H1 (cell line): ENCODE measurements at regions not wholly inside any gene's neighbourhood (a gene's known extent, or its start where the extent isn't known, plus 50 kb on each side); places are given as distances from the start of the nearest gene placed in this dataset.

ENCODE experiments used
- CTCF ChIA-PET: fragments of 300-600 bp; sonication (Branson Sonifier 250); formaldehyde crosslinking; loops from one replicate; lab custom pipeline; 2021; ENCODE audit not compliant: partially characterized antibody; lab: Charles Lee
- POLR2A ChIA-PET: fragments of 300-600 bp; sonication (Branson Sonifier 250); formaldehyde crosslinking; loops from one replicate; lab custom pipeline; 2021; ENCODE audit warnings: inconsistent platforms; ENCODE audit not compliant: partially characterized antibody; lab: Charles Lee
- DNase-seq, 2 experiments: peaks; one replicate each; pipeline versions ENCODE4 v3.0.0 to v3.0.0-alpha.2; 2010 to 2022; ENCODE audit warnings: low spot score in 2 of 2, low read depth in 1 of 2, mixed read lengths in 1 of 2
- FAIRE-seq: peaks from 2 replicates; lab custom pipeline; 2011; peaks lifted over from hg19 to GRCh38; lab: Jason Lieb, UNC
- H2AFZ ChIP-seq: 2 replicates; pipeline ENCODE4 v1.8.1; 2012; ENCODE audit warnings: low read length, inconsistent platforms
- H2AK5ac ChIP-seq: 2 replicates; pipeline ENCODE4 v1.6.1; 2013; ENCODE audit warnings: low read depth, low read length
- H2BK120ac ChIP-seq: replicated peaks from 2 replicates; pipeline ENCODE3; 2013; ENCODE audit warnings: low read depth, low read length, inconsistent platforms
- H2BK12ac ChIP-seq: 2 replicates; pipeline ENCODE4 v1.6.1; 2013; ENCODE audit warnings: low read depth, low read length
- H2BK15ac ChIP-seq: 2 replicates; pipeline ENCODE4 v1.6.1; 2013; ENCODE audit warnings: low read length
- H2BK20ac ChIP-seq: 2 replicates; pipeline ENCODE4 v1.6.1; 2013; ENCODE audit warnings: low read length
- H2BK5ac ChIP-seq: 2 replicates; pipeline ENCODE4 v1.6.1; 2013; ENCODE audit warnings: low read depth, low read length
- H3K14ac ChIP-seq: 2 replicates; pipeline ENCODE4 v1.6.1; 2013; ENCODE audit warnings: inconsistent platforms; ENCODE audit not compliant: insufficient read length
- H3K18ac ChIP-seq: 2 replicates; pipeline ENCODE4 v1.6.1; 2013; ENCODE audit warnings: low read length; ENCODE audit errors: extremely low read depth
- H3K23ac ChIP-seq: 2 replicates; pipeline ENCODE4 v1.6.1; 2013; ENCODE audit warnings: inconsistent platforms; ENCODE audit not compliant: insufficient read length
- H3K23me2 ChIP-seq: 2 replicates; pipeline ENCODE4 v1.6.1; 2013; ENCODE audit warnings: low read depth, low read length
- H3K27ac ChIP-seq: 2 replicates; pipeline ENCODE4 v1.6.1; 2011; ENCODE audit warnings: low read depth, low read length, inconsistent platforms
- H3K27me3 ChIP-seq, 4 experiments: replicated peaks in 1 of 4; 1 replicate in 1 of 4; 2 replicates in 3 of 4; pipeline versions ENCODE4 v1.6.1 to v1.8.1; 2011 to 2013; ENCODE audit warnings: low read length in 3 of 4, mild to moderate bottlenecking in 3 of 4, inconsistent platforms in 2 of 4, mixed read lengths in 2 of 4, moderate library complexity in 1 of 4; ENCODE audit not compliant: control insufficient read depth in 3 of 4, insufficient read depth in 3 of 4; ENCODE audit errors: extremely low read depth in 1 of 4
- H3K36me3 ChIP-seq, 4 experiments: 2 replicates each; pipeline versions ENCODE4 v1.6.1 to v1.8.1; 2011 to 2013; ENCODE audit warnings: mild to moderate bottlenecking in 4 of 4, low read length in 3 of 4, moderate library complexity in 2 of 4, control low read depth in 1 of 4, inconsistent platforms in 1 of 4; ENCODE audit not compliant: insufficient read depth in 4 of 4, control insufficient read depth in 2 of 4
- H3K4ac ChIP-seq: replicated peaks from 2 replicates; pipeline ENCODE3; 2013; ENCODE audit warnings: low read length, low read depth, mixed read lengths, inconsistent platforms; ENCODE audit not compliant: insufficient read length
- H3K4me1 ChIP-seq, 4 experiments: replicated peaks in 1 of 4; 1 replicate in 1 of 4; 2 replicates in 3 of 4; pipeline versions ENCODE4 v1.6.1 to v1.8.1; 2011 to 2013; ENCODE audit warnings: low read length in 3 of 4, inconsistent platforms in 2 of 4, mixed read lengths in 1 of 4; ENCODE audit not compliant: insufficient read depth in 4 of 4, control insufficient read depth in 3 of 4
- H3K4me2 ChIP-seq, 2 experiments: 2 replicates each; pipeline versions ENCODE4 v1.6.1 to v1.8.1; 2011 to 2013; ENCODE audit warnings: low read depth in 2 of 2, low read length in 2 of 2, control low read depth in 1 of 2, inconsistent platforms in 1 of 2, mild to moderate bottlenecking in 1 of 2; ENCODE audit not compliant: insufficient read depth in 1 of 2
- H3K4me3 ChIP-seq, 4 experiments: fragments of 200-600, 300-600 bp in 1 of 4; sonication (generic), shearing (Covaris generic), sonication (Bioruptor Twin) in 1 of 4; 2 replicates each; pipeline versions ENCODE4 v1.5.1 to v1.8.1; 2011 to 2016; ENCODE audit warnings: low read length in 4 of 4, low read depth in 3 of 4, control low read depth in 2 of 4, inconsistent platforms in 2 of 4, mild to moderate bottlenecking in 2 of 4, mixed read lengths in 1 of 4, moderate library complexity in 1 of 4; ENCODE audit not compliant: insufficient read depth in 2 of 4; ENCODE audit errors: extremely low read depth in 1 of 4
- H3K56ac ChIP-seq: replicated peaks from 2 replicates; pipeline ENCODE3; 2013; ENCODE audit warnings: low read depth, mild to moderate bottlenecking, mixed read lengths, low read length, inconsistent platforms; ENCODE audit not compliant: insufficient read length
- H3K79me1 ChIP-seq: 2 replicates; pipeline ENCODE4 v1.6.1; 2013; ENCODE audit warnings: low read depth, low read length, control low read depth
- H3K79me2 ChIP-seq, 2 experiments: 2 replicates each; pipeline versions ENCODE4 v1.6.1 to v1.8.1; 2012 to 2013; ENCODE audit warnings: low read length in 2 of 2, mild to moderate bottlenecking in 2 of 2, inconsistent platforms in 1 of 2; ENCODE audit not compliant: insufficient read depth in 2 of 2, control insufficient read depth in 1 of 2
- H3K9ac ChIP-seq, 4 experiments: replicated peaks in 1 of 4; 1 replicate in 1 of 4; 2 replicates in 3 of 4; pipeline versions ENCODE4 v1.6.1 to v1.8.1; 2011 to 2013; ENCODE audit warnings: low read depth in 3 of 4, low read length in 3 of 4, control low read depth in 2 of 4, mild to moderate bottlenecking in 2 of 4, moderate library complexity in 2 of 4, inconsistent platforms in 1 of 4; ENCODE audit errors: extremely low read depth in 1 of 4
- H3K9me3 ChIP-seq, 2 experiments: 2 replicates each; pipeline versions ENCODE4 v1.6.1 to v1.8.1; 2012 to 2013; ENCODE audit warnings: mild to moderate bottlenecking in 2 of 2, moderate library complexity in 2 of 2, control low read depth in 1 of 2, inconsistent platforms in 1 of 2, low read depth in 1 of 2, low read length in 1 of 2, mixed read lengths in 1 of 2; ENCODE audit not compliant: insufficient read depth in 2 of 2
- H4K20me1 ChIP-seq, 2 experiments: replicated peaks in 1 of 2; 2 replicates each; pipeline versions ENCODE3 to v1.8.1; 2011 to 2013; ENCODE audit warnings: inconsistent platforms in 2 of 2, low read length in 2 of 2, mild to moderate bottlenecking in 1 of 2; ENCODE audit not compliant: insufficient read depth in 2 of 2, control insufficient read depth in 1 of 2
- H4K5ac ChIP-seq: 2 replicates; pipeline ENCODE4 v1.6.1; 2013; ENCODE audit warnings: low read length, low read depth, mixed read lengths, inconsistent platforms; ENCODE audit not compliant: insufficient read length
- H4K8ac ChIP-seq: 2 replicates; pipeline ENCODE4 v1.8.0; 2013; ENCODE audit warnings: mild to moderate bottlenecking, moderate library complexity, low read length, inconsistent platforms; ENCODE audit not compliant: insufficient read depth; ENCODE audit errors: extremely low read depth
- H4K91ac ChIP-seq: replicated peaks from 2 replicates; pipeline ENCODE3; 2013; ENCODE audit warnings: low read length, mixed read lengths, inconsistent platforms; ENCODE audit not compliant: insufficient read length
- ASH2L ChIP-seq: fragments of 200-600, 300-600 bp; sonication (generic); IDR thresholded peaks from one replicate; pipeline ENCODE4 v1.7.1; 2017; ENCODE audit warnings: low read length
- WGBS, 2 experiments: shearing (Covaris generic) in 1 of 2; methylation state at CpG; one replicate each; pipeline versions ENCODE4 v1.1.6 to v1.1.7; 2013 to 2015; ENCODE audit warnings: low lambda C conversion rate in 2 of 2, mixed read lengths in 2 of 2, inconsistent platforms in 1 of 2, low coverage in 1 of 2, missing lambda C conversion rate in 1 of 2; ENCODE audit not compliant: insufficient replicate concordance in 2 of 2, insufficient coverage in 1 of 2, insufficient read length in 1 of 2; ENCODE audit errors: extremely low coverage in 1 of 2, missing lambda C conversion rate in 1 of 2; 5-methylcytosine and 5-hydroxymethylcytosine counted together

GRCh38 chr1:9442986-9443385, 96.3 kb upstream of the SLC25A33 start:
- 83% methylated on average over 3 of the region's 3 CpGs; no CpG with 5 or more reads in 1 of the 2 experiments for WGBS, 2 experiments
- ChIA-PET POLR2A (no interaction called here), CTCF (interaction anchor here (0.8 kb wide), 1 partner anchor 12 kb away, joined by 3 read pairs; no protein-coding TSS in a partner anchor)
- Histone ChIP-seq H2BK120ac (no peak overlapping the region), H2BK5ac (no peak overlapping the region), H3K27me3 (no peaks in the 10 kb centered on the region), H3K4ac (no peak overlapping the region), H3K18ac (no peak overlapping the region), H4K91ac (no peak overlapping the region), H3K27ac (no peak overlapping the region), H3K36me3 (no peaks in the 10 kb centered on the region), H3K23ac (no peak overlapping the region), H2BK20ac (no peak overlapping the region), H2AFZ (no peak overlapping the region), H3K4me2 (no peak overlapping the region), H4K8ac (no peak overlapping the region), H3K79me2 (no peaks in the 10 kb centered on the region), H3K14ac (no peak overlapping the region), H3K79me1 (no peaks in the 10 kb centered on the region), H2BK12ac (no peak overlapping the region), H4K5ac (no peak overlapping the region), H3K56ac (no peak overlapping the region), H3K23me2 (no peaks in the 10 kb centered on the region), H3K9ac (no peak overlapping the region), H4K20me1 (no peaks in the 10 kb centered on the region), H3K4me1 (peaks cover 0 to 6% (median 2%) of the 10 kb centered on the region in 4 experiments; a peak in 3 of 7 replicates), H3K9me3 (no peaks in the 10 kb centered on the region), H2BK15ac (no peak overlapping the region), H3K4me3 (no peak overlapping the region), H2AK5ac (no peak overlapping the region)
- DNase-seq (no peak), FAIRE-seq (no peak)
- TF ChIP-seq ASH2L: no peak
